Stimulated activated CD4-positive, alpha-beta T cell treated with anti-CD3 and anti-CD28 coated beads, Interleukin-2, amount 100 ng/mL, for 48 hours (primary cell): ENCODE measurements at regions not wholly inside any gene's neighbourhood (a gene's known extent, or its start where the extent isn't known, plus 50 kb on each side); places are given as distances from the start of the nearest gene placed in this dataset.
"Not testable (repeated sequence)": the region's sequence is repeated elsewhere in the genome, so short reads cannot be mapped to it uniquely, and the experiment has no call there.

Source experiments
- DNase-seq, 2 donors: peaks; one replicate each; pipeline ENCODE4 v3.0.0-alpha.2; 2020

GRCh38 chr20:22966787-22967464 lies 68.2 kb upstream of the SSTR4 start:
- no peak for DNase-seq

DNA sequence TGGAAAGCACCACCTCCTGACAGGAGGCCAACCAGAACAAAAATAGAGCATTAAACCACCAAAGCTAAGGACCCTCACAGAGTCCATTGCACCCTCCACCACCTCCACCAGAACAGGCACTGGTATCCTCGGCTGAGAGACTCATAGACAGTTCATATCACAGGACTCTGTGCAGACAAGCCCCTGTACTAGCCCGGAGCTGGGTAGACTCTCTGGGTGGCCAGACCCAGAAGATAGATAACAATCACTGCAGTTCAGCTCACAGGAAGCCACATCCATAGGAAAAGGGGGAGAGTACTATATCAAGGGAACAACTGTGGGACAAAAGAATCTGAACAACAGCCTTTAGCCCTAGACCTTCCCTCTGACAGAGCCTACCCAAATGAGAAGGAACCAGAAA lies 67.4 kb upstream of the SSTR4 start:
- not testable (repeated sequence) for DNase-seq

DNA sequence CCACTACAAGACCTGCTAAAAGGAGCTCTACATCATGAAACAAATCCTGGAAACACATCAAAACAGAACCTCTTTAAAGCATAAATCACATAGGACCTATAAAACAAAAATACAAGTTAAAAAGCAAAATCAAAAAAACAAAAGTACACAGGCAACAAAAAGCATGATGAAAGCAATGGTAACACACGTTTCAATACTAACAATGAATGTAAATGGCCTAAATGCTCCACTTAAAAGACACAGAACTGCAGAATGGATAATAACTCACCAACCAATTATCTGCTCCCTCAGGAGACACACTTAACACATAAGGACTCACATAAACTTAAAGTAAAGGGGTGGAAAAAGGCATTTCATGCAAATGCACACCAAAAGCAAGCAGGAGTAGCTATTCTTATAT lies 66.1 kb upstream of the SSTR4 start:
- DNase-seq: not testable (repeated sequence)

DNA sequence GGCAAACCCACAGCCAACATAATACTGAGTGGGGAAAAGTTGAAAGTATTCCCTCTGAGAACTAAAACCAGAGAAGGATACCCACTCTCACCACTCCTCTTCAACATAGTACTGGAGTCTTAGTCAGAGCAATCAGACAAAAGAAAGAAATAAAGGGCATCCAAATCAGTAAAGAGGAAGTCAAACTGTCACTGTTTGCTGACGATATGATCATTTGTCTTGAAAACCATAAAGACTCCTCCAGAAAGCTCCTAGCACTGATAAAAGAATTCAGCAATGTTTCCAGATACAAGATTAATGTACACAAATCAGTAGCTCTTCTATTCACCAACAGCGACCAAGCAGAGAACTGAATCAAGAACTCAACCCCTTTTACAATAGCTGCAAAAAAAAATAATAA lies 64.0 kb upstream of the SSTR4 start:
- DNase-seq: not testable (repeated sequence)

- no peak for DNase-seq
Observed at GRCh38 chr20:22974354-22974753, 60.8 kb upstream of the SSTR4 start.

- no peak for DNase-seq
Observed at GRCh38 chr20:22977047-22977785, 57.9 kb upstream of the SSTR4 start.

GRCh38 chr20:22984008-22984407 lies 51.1 kb upstream of the SSTR4 start:
- DNase-seq: no peak

- DNase-seq: no peak
Observed at GRCh38 chr20:22984606-22985005, 50.5 kb upstream of the SSTR4 start.

GRCh38 chr20:22985239-22985778 lies 49.8 kb upstream of the SSTR4 start:
- no peak for DNase-seq
